ENCODE measurements at regions not wholly inside any gene's neighbourhood (a gene's known extent, or its start where the extent isn't known, plus 50 kb on each side); places are given as distances from the start of the nearest gene placed in this dataset.

DNA sequence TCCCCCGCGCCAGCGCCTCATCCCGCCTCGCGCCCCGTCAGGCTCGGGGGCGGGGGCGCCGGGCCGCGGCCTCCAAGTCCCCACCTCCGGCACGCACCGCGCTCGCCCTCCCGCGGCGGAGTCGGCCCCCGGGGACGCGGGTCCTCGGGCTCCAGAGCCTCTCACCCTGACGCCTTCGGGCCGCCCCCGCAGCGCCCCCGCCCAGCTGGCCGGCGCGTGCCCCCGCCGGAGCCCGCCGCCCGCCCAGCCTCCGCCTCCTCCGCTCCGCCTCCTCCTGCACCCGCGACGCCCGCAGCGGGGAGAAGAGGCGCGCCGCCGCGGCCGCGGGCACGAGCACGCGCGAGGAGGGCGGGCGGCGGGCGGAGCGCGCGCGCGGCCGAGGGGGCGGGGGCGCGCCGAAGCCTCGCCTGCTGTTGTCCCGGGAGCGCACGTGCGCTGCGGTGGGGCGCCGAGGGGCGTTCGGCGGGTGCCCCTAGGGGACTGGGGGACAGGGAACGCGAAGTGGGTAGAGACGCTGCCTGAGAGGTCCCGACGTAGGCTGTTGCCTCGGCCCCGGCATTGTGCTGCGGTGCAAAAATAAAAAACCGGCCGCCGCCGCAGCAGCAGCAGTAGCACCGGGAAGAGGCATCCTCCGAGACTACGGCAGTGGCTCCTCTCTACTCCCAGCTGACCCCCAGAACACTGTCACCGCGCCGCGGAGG, 87.4 kb upstream of the ARHGAP32 start:
- Histone ChIP-seq H3K4me1 (ENCODE audit: control insufficient read depth in 3 of 3, insufficient read depth in 2 of 3, low read depth in 1 of 3, low read length in 2 of 3) (peaks cover 4 to 24% (median 7%) of the 10 kb centered on the region in 3 donors), H3K27me3 (ENCODE audit: control insufficient read depth in 3 of 3, insufficient read depth in 3 of 3, low read length in 3 of 3) (no peaks in the 10 kb centered on the region), H3K36me3 (ENCODE audit: control insufficient read depth in 3 of 3, insufficient read depth in 2 of 3, low read depth in 1 of 3, low read length in 3 of 3) (no peaks in the 10 kb centered on the region), H3K27ac (ENCODE audit: low read depth in 1 of 3, low read length in 2 of 3) (peak overlapping the region in 1 of 3 donors; percentile 52), H3K4me3 (ENCODE audit: low read depth in 1 of 3, low read length in 3 of 3) (peak overlapping the region; percentile 55 to 96 (median 73)), H3K9me3 (ENCODE audit: control insufficient read depth in 2 of 2, insufficient read depth in 1 of 2, low read depth in 1 of 2, low read length in 1 of 2) (no peaks in the 10 kb centered on the region)
- DNase-seq: peak; percentile 80 to 93
- WGBS, 3 donors: 1% methylated on average over 27 to 103 of the region's 103 CpGs
- FAIRE-seq: no peak

- Histone ChIP-seq H3K27ac (ENCODE audit: low read depth in 1 of 3, low read length in 2 of 3) (peak overlapping the region in 1 of 3 donors; percentile 6), H3K27me3 (ENCODE audit: control insufficient read depth in 3 of 3, insufficient read depth in 3 of 3, low read length in 3 of 3) (no peaks in the 10 kb centered on the region), H3K36me3 (ENCODE audit: control insufficient read depth in 3 of 3, insufficient read depth in 2 of 3, low read depth in 1 of 3, low read length in 3 of 3) (no peaks in the 10 kb centered on the region), H3K9me3 (ENCODE audit: control insufficient read depth in 2 of 2, insufficient read depth in 1 of 2, low read depth in 1 of 2, low read length in 1 of 2) (no peaks in the 10 kb centered on the region), H3K4me3 (ENCODE audit: low read depth in 1 of 3, low read length in 3 of 3) (peak overlapping the region; percentile 53 to 96 (median 73)), H3K4me1 (ENCODE audit: control insufficient read depth in 3 of 3, insufficient read depth in 2 of 3, low read depth in 1 of 3, low read length in 2 of 3) (peaks cover 4 to 24% (median 7%) of the 10 kb centered on the region in 3 donors)
- no peak for FAIRE-seq
- DNase-seq: peak; percentile 30 to 60
- WGBS, 3 donors: 1 to 2% (median 1%) methylated on average over 55 to 109 of the region's 109 CpGs
Observed at GRCh38 chr11:129278586-129279319, 86.6 kb upstream of the ARHGAP32 start.

DNA sequence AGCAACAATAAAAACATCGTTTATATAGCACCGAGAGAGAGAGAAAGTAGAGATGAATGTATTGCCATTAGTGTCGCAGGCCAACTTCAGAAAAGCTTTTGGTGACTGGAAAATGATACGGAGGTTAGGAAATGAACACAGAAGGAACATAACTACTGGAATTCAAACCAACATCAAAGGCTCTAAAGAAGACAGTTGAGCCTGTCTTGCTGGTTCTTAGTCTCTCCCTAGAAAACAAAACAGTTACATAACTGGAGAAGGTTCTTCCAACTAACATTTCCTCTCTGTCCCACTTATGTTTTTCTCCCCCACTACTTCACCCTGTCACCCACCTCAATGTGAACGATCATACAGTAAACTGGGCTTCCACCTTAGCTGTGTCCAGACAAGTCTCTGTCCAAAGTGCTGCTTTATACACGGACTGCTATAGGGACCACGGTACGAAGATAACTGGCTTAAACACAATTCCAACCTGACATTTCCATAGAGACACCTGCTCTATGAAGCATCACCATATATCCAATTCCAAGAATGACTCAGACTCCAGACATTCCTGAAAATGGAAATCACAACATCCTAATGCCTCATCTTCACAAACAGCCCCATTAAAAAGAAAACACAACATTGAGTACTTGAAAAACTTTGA, 85.2 kb upstream of the ARHGAP32 start:
- H3K27me3 ChIP-seq (ENCODE audit: control insufficient read depth in 3 of 3, insufficient read depth in 3 of 3, low read length in 3 of 3): no peaks in the 10 kb centered on the region
- no peak overlapping the region for H3K27ac ChIP-seq (ENCODE audit: low read depth in 1 of 3, low read length in 2 of 3)
- no peaks in the 10 kb centered on the region for H3K9me3 ChIP-seq (ENCODE audit: control insufficient read depth in 2 of 2, insufficient read depth in 1 of 2, low read depth in 1 of 2, low read length in 1 of 2)
- H3K4me1 ChIP-seq (ENCODE audit: control insufficient read depth in 3 of 3, insufficient read depth in 2 of 3, low read depth in 1 of 3, low read length in 2 of 3): peaks cover 2 to 18% (median 7%) of the 10 kb centered on the region in 3 donors
- H3K36me3 ChIP-seq (ENCODE audit: control insufficient read depth in 3 of 3, insufficient read depth in 2 of 3, low read depth in 1 of 3, low read length in 3 of 3): no peaks in the 10 kb centered on the region
- no peak for FAIRE-seq
- WGBS, 3 donors: 25 to 53% (median 40%) methylated on average over 8 of the region's 8 CpGs
- H3K4me3 ChIP-seq (ENCODE audit: low read depth in 1 of 3, low read length in 3 of 3): peak overlapping the region in 1 of 3 donors; percentile 0
- peak; percentile 21 to 29 for DNase-seq

DNA sequence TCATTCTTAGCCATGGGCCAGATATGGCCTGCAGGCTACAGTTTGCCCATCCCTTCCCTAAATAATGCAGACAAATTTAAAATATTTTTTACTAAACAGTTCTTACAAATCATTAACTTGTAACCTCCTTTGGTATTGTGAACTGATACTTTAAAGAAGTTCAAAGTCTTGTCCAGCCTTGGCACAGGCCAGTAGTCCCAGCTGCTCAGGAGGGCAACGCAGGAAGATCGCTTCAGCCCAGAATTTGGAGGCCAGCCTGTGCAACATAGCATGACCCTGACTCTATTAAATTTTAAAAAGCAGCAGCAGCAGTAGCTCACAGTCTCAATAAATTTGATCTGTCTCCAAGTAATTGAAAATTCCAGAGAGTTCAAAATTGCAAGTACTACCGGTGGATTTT, 83.7 kb upstream of the ARHGAP32 start:
- no peaks in the 10 kb centered on the region for H3K27me3 ChIP-seq (ENCODE audit: control insufficient read depth in 3 of 3, insufficient read depth in 3 of 3, low read length in 3 of 3)
- FAIRE-seq (no peak), DNase-seq (peak; percentile 19 to 60)
- peaks cover 2 to 17% (median 7%) of the 10 kb centered on the region in 3 donors for H3K4me1 ChIP-seq (ENCODE audit: control insufficient read depth in 3 of 3, insufficient read depth in 2 of 3, low read depth in 1 of 3, low read length in 2 of 3)
- H3K27ac ChIP-seq (ENCODE audit: low read depth in 1 of 3, low read length in 2 of 3): no peak overlapping the region
- H3K4me3 ChIP-seq (ENCODE audit: low read depth in 1 of 3, low read length in 3 of 3): no peak overlapping the region
- WGBS, 3 donors: 15 to 60% (median 35%) methylated on average over 3 of the region's 3 CpGs
- no peaks in the 10 kb centered on the region for H3K9me3 ChIP-seq (ENCODE audit: control insufficient read depth in 2 of 2, insufficient read depth in 1 of 2, low read depth in 1 of 2, low read length in 1 of 2)
- no peaks in the 10 kb centered on the region for H3K36me3 ChIP-seq (ENCODE audit: control insufficient read depth in 3 of 3, insufficient read depth in 2 of 3, low read depth in 1 of 3, low read length in 3 of 3)

DNA sequence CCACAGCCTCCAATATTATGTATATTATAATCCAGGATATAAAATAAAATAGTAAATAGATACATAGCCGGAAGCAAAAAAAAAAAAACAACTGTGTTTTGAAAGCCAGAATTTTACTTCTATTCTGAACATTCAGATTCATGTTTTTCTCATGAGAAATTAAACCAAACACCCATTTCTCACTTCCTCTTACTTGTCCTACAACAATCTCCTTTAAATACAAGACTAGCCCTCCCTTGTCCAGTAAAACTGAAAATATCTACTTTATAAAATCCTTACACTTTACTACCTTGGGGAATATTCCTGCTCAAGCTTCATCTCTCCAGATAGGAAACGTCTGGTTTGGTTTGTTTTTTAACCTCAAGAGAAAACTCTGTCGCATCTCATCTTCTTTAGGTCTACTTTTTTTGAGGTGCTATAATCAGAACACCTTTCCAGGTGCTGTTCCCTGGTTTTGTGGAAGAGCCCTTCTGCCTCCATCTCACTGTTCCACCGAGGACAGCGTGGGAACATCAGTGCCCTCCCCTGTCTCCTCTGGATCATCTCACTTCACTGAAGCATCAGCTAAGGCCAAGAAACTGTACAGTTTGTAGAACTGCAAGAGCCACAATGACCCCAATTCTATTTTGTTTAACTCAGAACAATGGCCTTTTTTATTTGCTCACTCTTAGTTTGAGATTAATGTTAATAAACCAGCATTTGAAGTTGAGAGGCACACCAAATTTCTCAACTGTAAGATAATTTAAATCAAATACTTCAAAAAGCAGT, 82.0 kb upstream of the ARHGAP32 start:
- H3K27me3 ChIP-seq (ENCODE audit: control insufficient read depth in 3 of 3, insufficient read depth in 3 of 3, low read length in 3 of 3): no peaks in the 10 kb centered on the region
- no peak overlapping the region for H3K27ac ChIP-seq (ENCODE audit: low read depth in 1 of 3, low read length in 2 of 3)
- no peaks in the 10 kb centered on the region for H3K36me3 ChIP-seq (ENCODE audit: control insufficient read depth in 3 of 3, insufficient read depth in 2 of 3, low read depth in 1 of 3, low read length in 3 of 3)
- no peaks in the 10 kb centered on the region for H3K9me3 ChIP-seq (ENCODE audit: control insufficient read depth in 2 of 2, insufficient read depth in 1 of 2, low read depth in 1 of 2, low read length in 1 of 2)
- 69 to 80% (median 73%) methylated on average over 5 of the region's 5 CpGs for WGBS, 3 donors
- FAIRE-seq (no peak), DNase-seq (no peak)
- H3K4me3 ChIP-seq (ENCODE audit: low read depth in 1 of 3, low read length in 3 of 3): no peak overlapping the region
- peaks cover 2 to 17% (median 5%) of the 10 kb centered on the region in 3 donors for H3K4me1 ChIP-seq (ENCODE audit: control insufficient read depth in 3 of 3, insufficient read depth in 2 of 3, low read depth in 1 of 3, low read length in 2 of 3)

GRCh38 chr11:129273322-129273721, 81.2 kb upstream of the ARHGAP32 start:
- peaks cover 2 to 17% (median 5%) of the 10 kb centered on the region in 3 donors for H3K4me1 ChIP-seq (ENCODE audit: control insufficient read depth in 3 of 3, insufficient read depth in 2 of 3, low read depth in 1 of 3, low read length in 2 of 3)
- FAIRE-seq: no peak

DNA sequence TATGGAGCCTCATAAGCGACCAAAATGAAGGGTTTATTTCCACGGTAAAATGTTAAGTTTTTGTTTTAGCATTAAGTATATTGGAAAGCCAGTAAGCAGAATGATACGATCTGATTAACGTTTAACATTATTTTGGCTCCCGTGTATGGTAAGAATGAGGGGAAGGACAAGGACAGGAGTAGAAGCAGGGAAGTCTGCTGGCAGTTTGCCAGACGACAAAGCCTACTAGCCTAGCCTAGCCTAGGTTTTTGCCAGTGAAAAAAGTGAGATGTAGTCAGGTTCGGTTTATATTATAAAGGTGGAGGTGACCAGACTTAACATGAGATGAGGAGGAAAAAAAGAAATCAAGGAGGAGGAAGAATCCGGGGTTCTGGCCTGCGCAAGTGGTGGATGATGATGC, 78.9 kb upstream of the ARHGAP32 start:
- no peak for FAIRE-seq
- WGBS, 3 donors: 77 to 87% (median 81%) methylated on average over 9 of the region's 9 CpGs
- Histone ChIP-seq H3K36me3 (ENCODE audit: control insufficient read depth in 3 of 3, insufficient read depth in 2 of 3, low read depth in 1 of 3, low read length in 3 of 3) (peaks cover 0 to 4% (median 0%) of the 10 kb centered on the region in 3 donors), H3K4me3 (ENCODE audit: low read depth in 1 of 3, low read length in 3 of 3) (no peak overlapping the region), H3K27ac (ENCODE audit: low read depth in 1 of 3, low read length in 2 of 3) (no peak overlapping the region), H3K4me1 (ENCODE audit: control insufficient read depth in 3 of 3, insufficient read depth in 2 of 3, low read depth in 1 of 3, low read length in 2 of 3) (peaks cover 0 to 3% (median 2%) of the 10 kb centered on the region in 3 donors), H3K9me3 (ENCODE audit: control insufficient read depth in 2 of 2, insufficient read depth in 1 of 2, low read depth in 1 of 2, low read length in 1 of 2) (no peaks in the 10 kb centered on the region), H3K27me3 (ENCODE audit: control insufficient read depth in 3 of 3, insufficient read depth in 3 of 3, low read length in 3 of 3) (no peaks in the 10 kb centered on the region)
- no peak for DNase-seq

More at GRCh38 chr11:129273322-129273721, 81.2 kb upstream of the ARHGAP32 start:
- Histone ChIP-seq H3K27me3 (ENCODE audit: control insufficient read depth in 3 of 3, insufficient read depth in 3 of 3, low read length in 3 of 3) (no peaks in the 10 kb centered on the region), H3K9me3 (ENCODE audit: control insufficient read depth in 2 of 2, insufficient read depth in 1 of 2, low read depth in 1 of 2, low read length in 1 of 2) (no peaks in the 10 kb centered on the region), H3K27ac (ENCODE audit: low read depth in 1 of 3, low read length in 2 of 3) (no peak overlapping the region), H3K4me3 (ENCODE audit: low read depth in 1 of 3, low read length in 3 of 3) (no peak overlapping the region), H3K36me3 (ENCODE audit: control insufficient read depth in 3 of 3, insufficient read depth in 2 of 3, low read depth in 1 of 3, low read length in 3 of 3) (no peaks in the 10 kb centered on the region)
- DNase-seq: no peak

GRCh38 chr11:129270446-129270845, 78.3 kb upstream of the ARHGAP32 start:
- no peak for DNase-seq
- peaks cover 0 to 4% (median 0%) of the 10 kb centered on the region in 3 donors for H3K36me3 ChIP-seq (ENCODE audit: control insufficient read depth in 3 of 3, insufficient read depth in 2 of 3, low read depth in 1 of 3, low read length in 3 of 3)
- H3K27me3 ChIP-seq (ENCODE audit: control insufficient read depth in 3 of 3, insufficient read depth in 3 of 3, low read length in 3 of 3): no peaks in the 10 kb centered on the region
- no peaks in the 10 kb centered on the region for H3K9me3 ChIP-seq (ENCODE audit: control insufficient read depth in 2 of 2, insufficient read depth in 1 of 2, low read depth in 1 of 2, low read length in 1 of 2)
- 62 to 85% (median 75%) methylated on average over 4 of the region's 4 CpGs for WGBS, 3 donors
- no peak for FAIRE-seq
- H3K27ac ChIP-seq (ENCODE audit: low read depth in 1 of 3, low read length in 2 of 3): no peak overlapping the region
- no peaks in the 10 kb centered on the region for H3K4me1 ChIP-seq (ENCODE audit: control insufficient read depth in 3 of 3, insufficient read depth in 2 of 3, low read depth in 1 of 3, low read length in 2 of 3)
- H3K4me3 ChIP-seq (ENCODE audit: low read depth in 1 of 3, low read length in 3 of 3): no peak overlapping the region
